ENCODE measurements at regions not wholly inside any gene's neighbourhood (a gene's known extent, or its start where the extent isn't known, plus 50 kb on each side); places are given as distances from the start of the nearest gene placed in this dataset.
A peak's percentile ranks its signal among the peaks of the same experiment; 100 is the strongest.

DNA sequence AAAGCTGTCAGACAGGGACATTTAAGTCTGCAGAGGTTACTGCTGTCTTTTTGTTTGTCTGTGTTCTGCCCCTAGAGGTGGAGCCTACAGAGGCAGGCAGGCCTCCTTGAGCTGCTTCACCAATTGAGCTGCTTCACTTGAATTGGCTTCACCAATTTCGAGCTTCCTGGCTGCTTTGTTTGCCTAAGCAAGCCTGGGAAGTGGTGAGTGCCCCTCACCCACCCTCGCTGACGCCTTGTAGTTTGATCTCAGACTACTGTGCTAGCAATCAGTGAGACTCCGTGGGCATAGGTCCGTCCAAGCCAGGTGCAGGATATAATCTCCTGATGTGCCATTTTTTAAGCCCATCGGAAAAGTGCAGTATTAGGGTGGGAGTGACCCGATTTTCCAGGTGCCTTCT lies 179.7 kb downstream of the TRIM51G start:
- DNase-seq = peak; percentile 10
